Choroid plexus epithelial cell (primary cell): ENCODE measurements at regions not wholly inside any gene's neighbourhood (a gene's known extent, or its start where the extent isn't known, plus 50 kb on each side); places are given as distances from the start of the nearest gene placed in this dataset.
A peak's percentile ranks its signal among the peaks of the same experiment; 100 is the strongest.

Experiments
- DNase-seq: peaks from one replicate; pipeline ENCODE4 v3.0.0-alpha.2; 2010; ENCODE audit warnings: low read depth
- H3K4me3 ChIP-seq: 2 replicates; pipeline ENCODE4 v1.5.1; 2011; ENCODE audit warnings: low read depth, mild to moderate bottlenecking, control low read depth, low read length, moderate library complexity
- TF ChIP-seq, protein P1 (sequence below): conservative IDR thresholded peaks from 2 replicates; pipeline ENCODE4 v1.5.1; 2011; ENCODE audit warnings: low read depth, mild to moderate bottlenecking, control low read depth, inconsistent platforms, low read length, moderate library complexity

GRCh38 chr15:69523010-69524001 lies 70.7 kb downstream of the RPLP1 start:
- H3K4me3 ChIP-seq: no peak overlapping the region
- TF ChIP-seq, protein P1, sequence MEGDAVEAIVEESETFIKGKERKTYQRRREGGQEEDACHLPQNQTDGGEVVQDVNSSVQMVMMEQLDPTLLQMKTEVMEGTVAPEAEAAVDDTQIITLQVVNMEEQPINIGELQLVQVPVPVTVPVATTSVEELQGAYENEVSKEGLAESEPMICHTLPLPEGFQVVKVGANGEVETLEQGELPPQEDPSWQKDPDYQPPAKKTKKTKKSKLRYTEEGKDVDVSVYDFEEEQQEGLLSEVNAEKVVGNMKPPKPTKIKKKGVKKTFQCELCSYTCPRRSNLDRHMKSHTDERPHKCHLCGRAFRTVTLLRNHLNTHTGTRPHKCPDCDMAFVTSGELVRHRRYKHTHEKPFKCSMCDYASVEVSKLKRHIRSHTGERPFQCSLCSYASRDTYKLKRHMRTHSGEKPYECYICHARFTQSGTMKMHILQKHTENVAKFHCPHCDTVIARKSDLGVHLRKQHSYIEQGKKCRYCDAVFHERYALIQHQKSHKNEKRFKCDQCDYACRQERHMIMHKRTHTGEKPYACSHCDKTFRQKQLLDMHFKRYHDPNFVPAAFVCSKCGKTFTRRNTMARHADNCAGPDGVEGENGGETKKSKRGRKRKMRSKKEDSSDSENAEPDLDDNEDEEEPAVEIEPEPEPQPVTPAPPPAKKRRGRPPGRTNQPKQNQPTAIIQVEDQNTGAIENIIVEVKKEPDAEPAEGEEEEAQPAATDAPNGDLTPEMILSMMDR: peak; percentile 93
- DNase-seq: peak; percentile 90

DNA sequence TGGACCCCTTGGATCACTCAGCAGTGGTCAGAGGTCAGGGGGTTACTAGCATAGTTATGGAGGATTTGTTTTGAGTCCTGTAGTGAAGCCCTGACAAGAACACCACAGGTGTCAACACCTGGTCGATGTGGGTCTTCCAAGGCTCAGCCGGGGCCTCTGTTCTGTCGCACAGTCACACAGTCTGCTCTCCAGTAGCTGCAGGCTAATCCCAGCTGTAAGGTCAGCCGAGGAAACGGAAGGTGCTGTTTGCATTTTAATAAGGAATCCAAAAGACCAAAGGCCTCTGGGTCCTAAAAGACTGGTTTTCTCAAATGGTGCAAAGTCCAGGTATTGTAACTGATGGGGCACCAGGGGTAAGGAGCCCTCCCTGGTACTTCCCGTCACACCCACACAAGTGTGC lies 71.7 kb downstream of the RPLP1 start:
- TF ChIP-seq, protein P1: no peak
- DNase-seq: no peak

GRCh38 chr15:69524814-69525213 lies 72.2 kb downstream of the RPLP1 start:
- no peak overlapping the region for H3K4me3 ChIP-seq
- TF ChIP-seq, protein P1: no peak

More for the DNA sequence above, 71.7 kb downstream of the RPLP1 start:
- H3K4me3 ChIP-seq: no peak overlapping the region

GRCh38 chr15:69525543-69525942 lies 72.9 kb downstream of the RPLP1 start:
- TF ChIP-seq, protein P1: no peak
- H3K4me3 ChIP-seq: no peak overlapping the region
- DNase-seq: no peak

More at GRCh38 chr15:69524814-69525213, 72.2 kb downstream of the RPLP1 start:
- DNase-seq: no peak

DNA sequence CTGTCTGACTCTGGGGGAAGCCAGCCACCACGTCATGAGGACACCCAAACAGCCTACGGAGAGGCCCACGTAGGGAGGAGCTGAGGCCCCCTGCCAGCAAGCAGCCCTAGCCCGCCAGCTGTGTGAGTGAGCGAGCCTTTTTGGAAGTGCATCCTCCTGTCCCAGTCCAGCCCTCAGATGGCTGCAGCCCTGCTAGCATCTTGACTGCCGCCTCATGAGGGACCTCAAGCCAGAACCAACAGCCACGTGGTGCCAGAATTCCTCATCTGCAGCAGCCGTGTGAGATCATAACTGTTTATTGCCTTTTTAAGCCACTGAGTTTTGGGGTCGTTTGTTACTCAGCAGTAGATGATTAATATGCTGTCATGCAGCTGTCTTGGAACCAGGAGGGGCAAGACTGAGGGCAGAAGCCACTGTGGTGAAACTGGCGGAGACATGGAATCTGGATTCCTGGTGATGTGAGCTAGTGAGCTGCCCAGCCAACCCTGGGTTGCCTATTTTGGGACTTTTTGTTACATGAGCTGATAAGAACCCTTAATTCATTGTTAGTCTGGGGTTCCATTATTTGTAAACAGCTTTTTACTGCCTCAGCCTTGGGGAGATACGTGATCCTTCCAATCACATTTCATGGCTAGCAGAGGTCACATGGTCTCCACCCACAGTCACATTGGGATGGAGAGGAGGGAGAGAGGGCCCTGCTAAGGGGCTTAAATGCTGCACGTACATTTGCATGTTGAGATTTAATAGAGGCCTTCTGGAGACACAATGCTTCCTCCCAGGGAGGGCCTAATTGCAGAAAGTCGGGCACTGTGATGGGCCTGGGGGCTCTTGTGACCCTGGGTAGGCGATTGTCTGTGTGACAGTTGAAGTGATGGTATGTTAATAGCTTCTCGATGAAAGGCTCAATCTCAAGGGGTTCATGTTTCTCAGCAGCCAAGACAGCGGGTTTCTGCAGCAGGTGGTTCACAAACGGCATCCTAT lies 73.8 kb downstream of the RPLP1 start:
- no peak for DNase-seq
- no peak overlapping the region for H3K4me3 ChIP-seq
- TF ChIP-seq, protein P1: no peak

GRCh38 chr15:69529141-69529540 lies 76.5 kb downstream of the RPLP1 start:
- H3K4me3 ChIP-seq: no peak overlapping the region
- TF ChIP-seq, protein P1: no peak
- DNase-seq: no peak
